Right ventricle myocardium inferior (tissue), 1 donor: ENCODE measurements at regions not wholly inside any gene's neighbourhood (a gene's known extent, or its start where the extent isn't known, plus 50 kb on each side); places are given as distances from the start of the nearest gene placed in this dataset.

Experiments
- ATAC-seq: fragments of 200-7000 bp; cut with Tn5 transposase; one replicate; pipeline ENCODE4 v1.9.1; 2020; ENCODE audit warnings: mild to moderate bottlenecking, moderate library complexity
- DNase-seq: peaks from one replicate; pipeline ENCODE4 v3.0.0; 2021; ENCODE audit errors: missing footprints
- intact Hi-C: fragments of 100-400 bp; cut with DNase I; formaldehyde crosslinking; loops from one replicate; pipeline ENCODE4 v1.11.0; 2022
- donor health status: DM: no; HTN: yes; CAD: no; lungs with severe emphysema.

- ATAC-seq (no peak), DNase-seq (no peak)
- intact Hi-C loops = no loop called here
These were observed 519.2 kb upstream of the MYT1L start for GRCh38 chr2:2850218-2850755.

- DNase-seq = no peak
- ATAC-seq = no peak
- intact Hi-C loops = no loop called here
These were observed 518.6 kb upstream of the MYT1L start for GRCh38 chr2:2849464-2850217.

GRCh38 chr2:2848621-2849333, 517.7 kb upstream of the MYT1L start:
- intact Hi-C loops = no loop called here
- no peak for DNase-seq
- no peak for ATAC-seq

- intact Hi-C loops = no loop called here
- ATAC-seq = no peak
These were observed 517.1 kb upstream of the MYT1L start for GRCh38 chr2:2848198-2848597.

GRCh38 chr2:2847209-2847676, 516.2 kb upstream of the MYT1L start:
- ATAC-seq = peak; percentile 83
- DNase-seq = no peak
- intact Hi-C loops = loop anchor here (2.0 kb wide), 1 partner anchor 78 kb away; no protein-coding TSS in a partner anchor

More at GRCh38 chr2:2848198-2848597, 517.1 kb upstream of the MYT1L start:
- DNase-seq = no peak

- ATAC-seq (peak; percentile 62), DNase-seq (no peak)
- intact Hi-C loops = loop anchor here (2.0 kb wide), 1 partner anchor 78 kb away; no protein-coding TSS in a partner anchor
These were observed 515.5 kb upstream of the MYT1L start for GRCh38 chr2:2846332-2847208.

GRCh38 chr2:2845806-2846315, 514.8 kb upstream of the MYT1L start:
- intact Hi-C loops = loop anchor here (2.0 kb wide), 1 partner anchor 77 kb away; no protein-coding TSS in a partner anchor
- DNase-seq = no peak
- ATAC-seq = no peak

GRCh38 chr2:2845267-2845666, 514.2 kb upstream of the MYT1L start:
- no peak for DNase-seq
- intact Hi-C loops = no loop called here

GRCh38 chr2:2843969-2844548, 513.0 kb upstream of the MYT1L start:
- no peak for ATAC-seq
- intact Hi-C loops = no loop called here
- DNase-seq = no peak

More at GRCh38 chr2:2845267-2845666, 514.2 kb upstream of the MYT1L start:
- ATAC-seq = no peak

GRCh38 chr2:2842466-2842865, 511.4 kb upstream of the MYT1L start:
- intact Hi-C loops = no loop called here
- ATAC-seq = no peak
- no peak for DNase-seq

- DNase-seq = no peak
- intact Hi-C loops = no loop called here
- no peak for ATAC-seq
These were observed 509.7 kb upstream of the MYT1L start for GRCh38 chr2:2840681-2841300.

- intact Hi-C loops = no loop called here
- no peak for DNase-seq
- ATAC-seq = peak; percentile 46
These were observed 508.9 kb upstream of the MYT1L start for GRCh38 chr2:2839782-2840531.

- DNase-seq (no peak), ATAC-seq (no peak)
- intact Hi-C loops = no loop called here
These were observed 508.3 kb upstream of the MYT1L start for GRCh38 chr2:2839393-2839781.

GRCh38 chr2:2838548-2838845, 507.4 kb upstream of the MYT1L start:
- intact Hi-C loops = no loop called here
- DNase-seq = no peak
- ATAC-seq = no peak

- no peak for DNase-seq
- intact Hi-C loops = no loop called here
- ATAC-seq = no peak
These were observed 506.9 kb upstream of the MYT1L start for GRCh38 chr2:2837746-2838547.

GRCh38 chr2:2836343-2837070, 505.4 kb upstream of the MYT1L start:
- intact Hi-C loops = no loop called here
- DNase-seq = no peak
- no peak for ATAC-seq
